ENCODE measurements at regions not wholly inside any gene's neighbourhood (a gene's known extent, or its start where the extent isn't known, plus 50 kb on each side); places are given as distances from the start of the nearest gene placed in this dataset.

- TF ChIP-seq, protein P1, sequence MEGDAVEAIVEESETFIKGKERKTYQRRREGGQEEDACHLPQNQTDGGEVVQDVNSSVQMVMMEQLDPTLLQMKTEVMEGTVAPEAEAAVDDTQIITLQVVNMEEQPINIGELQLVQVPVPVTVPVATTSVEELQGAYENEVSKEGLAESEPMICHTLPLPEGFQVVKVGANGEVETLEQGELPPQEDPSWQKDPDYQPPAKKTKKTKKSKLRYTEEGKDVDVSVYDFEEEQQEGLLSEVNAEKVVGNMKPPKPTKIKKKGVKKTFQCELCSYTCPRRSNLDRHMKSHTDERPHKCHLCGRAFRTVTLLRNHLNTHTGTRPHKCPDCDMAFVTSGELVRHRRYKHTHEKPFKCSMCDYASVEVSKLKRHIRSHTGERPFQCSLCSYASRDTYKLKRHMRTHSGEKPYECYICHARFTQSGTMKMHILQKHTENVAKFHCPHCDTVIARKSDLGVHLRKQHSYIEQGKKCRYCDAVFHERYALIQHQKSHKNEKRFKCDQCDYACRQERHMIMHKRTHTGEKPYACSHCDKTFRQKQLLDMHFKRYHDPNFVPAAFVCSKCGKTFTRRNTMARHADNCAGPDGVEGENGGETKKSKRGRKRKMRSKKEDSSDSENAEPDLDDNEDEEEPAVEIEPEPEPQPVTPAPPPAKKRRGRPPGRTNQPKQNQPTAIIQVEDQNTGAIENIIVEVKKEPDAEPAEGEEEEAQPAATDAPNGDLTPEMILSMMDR (IDR thresholded peaks at IDR 0.05), result no peak
- TF ChIP-seq, protein P2, sequence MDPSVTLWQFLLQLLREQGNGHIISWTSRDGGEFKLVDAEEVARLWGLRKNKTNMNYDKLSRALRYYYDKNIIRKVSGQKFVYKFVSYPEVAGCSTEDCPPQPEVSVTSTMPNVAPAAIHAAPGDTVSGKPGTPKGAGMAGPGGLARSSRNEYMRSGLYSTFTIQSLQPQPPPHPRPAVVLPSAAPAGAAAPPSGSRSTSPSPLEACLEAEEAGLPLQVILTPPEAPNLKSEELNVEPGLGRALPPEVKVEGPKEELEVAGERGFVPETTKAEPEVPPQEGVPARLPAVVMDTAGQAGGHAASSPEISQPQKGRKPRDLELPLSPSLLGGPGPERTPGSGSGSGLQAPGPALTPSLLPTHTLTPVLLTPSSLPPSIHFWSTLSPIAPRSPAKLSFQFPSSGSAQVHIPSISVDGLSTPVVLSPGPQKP (IDR thresholded peaks at IDR 0.05; ENCODE audit: low read depth, low read length), result no peak
- TF ChIP-seq SMC3 (IDR thresholded peaks at IDR 0.05) (no peak), EP300 (IDR thresholded peaks at IDR 0.05) (no peak), RNF2 (IDR thresholded peaks at IDR 0.05; ENCODE audit: borderline replicate concordance, low read depth) (no peak), ZSCAN20 (CRISPR knock-in tag; IDR thresholded peaks at IDR 0.05) (no peak), PBX3 (IDR thresholded peaks at IDR 0.05) (no peak), HDAC2 (IDR thresholded peaks at IDR 0.05) (no peak), KDM1A (IDR thresholded peaks at IDR 0.05; ENCODE audit: low read depth) (no peak), KDM5A (IDR thresholded peaks at IDR 0.05) (no peak), JUNB (IDR thresholded peaks at IDR 0.05) (no peak), MAZ (IDR thresholded peaks at IDR 0.05; ENCODE audit: borderline replicate concordance, low read depth, low read length) (no peak), CHD4 (IDR thresholded peaks at IDR 0.05; ENCODE audit: borderline replicate concordance) (no peak)
- TF ChIP-seq, protein P3, sequence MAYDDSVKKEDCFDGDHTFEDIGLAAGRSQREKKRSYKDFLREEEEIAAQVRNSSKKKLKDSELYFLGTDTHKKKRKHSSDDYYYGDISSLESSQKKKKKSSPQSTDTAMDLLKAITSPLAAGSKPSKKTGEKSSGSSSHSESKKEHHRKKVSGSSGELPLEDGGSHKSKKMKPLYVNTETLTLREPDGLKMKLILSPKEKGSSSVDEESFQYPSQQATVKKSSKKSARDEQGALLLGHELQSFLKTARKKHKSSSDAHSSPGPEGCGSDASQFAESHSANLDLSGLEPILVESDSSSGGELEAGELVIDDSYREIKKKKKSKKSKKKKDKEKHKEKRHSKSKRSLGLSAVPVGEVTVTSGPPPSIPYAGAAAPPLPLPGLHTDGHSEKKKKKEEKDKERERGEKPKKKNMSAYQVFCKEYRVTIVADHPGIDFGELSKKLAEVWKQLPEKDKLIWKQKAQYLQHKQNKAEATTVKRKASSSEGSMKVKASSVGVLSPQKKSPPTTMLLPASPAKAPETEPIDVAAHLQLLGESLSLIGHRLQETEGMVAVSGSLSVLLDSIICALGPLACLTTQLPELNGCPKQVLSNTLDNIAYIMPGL (CRISPR knock-in tag; IDR thresholded peaks at IDR 0.05; ENCODE audit: borderline replicate concordance), result no peak
These were observed 1059.3 kb downstream of the SLITRK1 start for GRCh38 chr13:82822935-82823334.

All from A549 (cell line).